HuH-7.5 (cell line): ENCODE measurements at regions not wholly inside any gene's neighbourhood (a gene's known extent, or its start where the extent isn't known, plus 50 kb on each side); places are given as distances from the start of the nearest gene placed in this dataset.
A peak's percentile ranks its signal among the peaks of the same experiment; 100 is the strongest.

ENCODE experiments used
- DNase-seq: peaks from one replicate; pipeline ENCODE4 v3.0.0; 2011; ENCODE audit warnings: low spot score

DNA sequence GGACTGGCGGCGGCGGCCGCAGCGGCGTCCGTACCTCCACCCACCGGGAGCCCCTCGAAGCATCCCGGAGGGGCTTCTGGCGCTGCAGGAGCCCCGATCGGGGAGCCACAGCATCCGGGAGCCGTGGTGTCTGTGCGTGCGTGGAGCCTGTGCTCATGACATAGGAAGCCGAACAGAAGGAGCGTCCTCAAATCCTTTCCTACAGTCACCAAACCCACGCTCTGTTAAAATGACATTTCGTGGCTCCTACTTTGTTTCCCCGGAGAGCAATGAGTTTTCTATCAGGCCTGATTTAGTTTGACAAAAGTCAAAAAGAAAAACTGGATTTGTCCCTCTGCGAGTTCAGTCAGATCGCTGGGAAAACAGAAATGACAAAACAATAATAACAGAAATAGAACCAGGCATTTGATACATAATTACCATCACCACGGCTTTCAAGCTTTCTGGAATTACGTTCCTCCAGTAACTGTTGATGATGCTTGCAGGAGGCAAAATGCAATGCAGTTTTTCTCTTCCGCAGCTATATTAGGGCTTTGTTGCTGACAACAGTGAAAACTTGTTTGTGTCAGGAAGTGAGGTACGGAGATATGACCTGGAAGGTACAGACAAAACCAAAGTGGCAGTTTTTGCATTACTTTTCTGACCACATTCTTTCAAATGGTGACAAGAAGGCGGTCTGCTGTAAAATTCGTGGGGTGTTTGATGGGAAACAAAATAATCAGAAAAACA is 219.3 kb upstream of the MKLN1 start:
- peak; percentile 18 for DNase-seq

DNA sequence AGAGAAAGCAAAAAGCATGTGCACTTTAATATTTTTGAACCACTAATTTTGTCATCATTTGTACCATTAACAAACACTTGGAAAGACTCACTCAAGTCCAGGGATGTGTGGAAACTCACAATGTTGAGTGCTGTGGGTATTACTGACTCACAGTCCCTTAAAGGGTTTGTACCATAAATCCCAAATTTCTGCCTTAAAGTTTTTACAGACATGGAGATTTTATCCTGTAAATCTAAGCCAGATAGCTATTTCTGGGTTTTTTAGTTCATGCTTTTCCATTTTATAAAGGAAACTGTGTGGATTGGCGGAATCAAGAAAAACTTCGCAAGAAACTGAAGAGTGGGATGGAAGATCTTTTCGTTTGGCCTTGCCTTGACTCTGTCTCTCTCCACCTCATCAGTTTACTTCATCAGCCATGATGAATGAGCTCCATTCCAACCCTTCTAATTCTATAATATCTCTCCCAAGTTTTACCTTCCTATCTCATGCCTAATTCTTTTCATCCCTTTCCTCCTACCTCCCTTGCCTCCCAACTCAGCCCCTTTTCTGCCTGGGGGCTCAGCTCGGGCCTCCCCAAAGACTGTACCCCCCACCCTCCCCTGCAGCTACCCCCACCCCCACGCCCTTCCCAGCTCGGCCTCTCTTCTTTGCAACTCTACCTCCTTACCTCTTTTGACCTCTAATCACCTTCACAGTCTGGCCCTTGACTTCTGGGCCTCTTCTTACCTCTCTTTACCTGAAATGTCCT is 218.5 kb upstream of the MKLN1 start:
- peak; percentile 22 for DNase-seq

DNA sequence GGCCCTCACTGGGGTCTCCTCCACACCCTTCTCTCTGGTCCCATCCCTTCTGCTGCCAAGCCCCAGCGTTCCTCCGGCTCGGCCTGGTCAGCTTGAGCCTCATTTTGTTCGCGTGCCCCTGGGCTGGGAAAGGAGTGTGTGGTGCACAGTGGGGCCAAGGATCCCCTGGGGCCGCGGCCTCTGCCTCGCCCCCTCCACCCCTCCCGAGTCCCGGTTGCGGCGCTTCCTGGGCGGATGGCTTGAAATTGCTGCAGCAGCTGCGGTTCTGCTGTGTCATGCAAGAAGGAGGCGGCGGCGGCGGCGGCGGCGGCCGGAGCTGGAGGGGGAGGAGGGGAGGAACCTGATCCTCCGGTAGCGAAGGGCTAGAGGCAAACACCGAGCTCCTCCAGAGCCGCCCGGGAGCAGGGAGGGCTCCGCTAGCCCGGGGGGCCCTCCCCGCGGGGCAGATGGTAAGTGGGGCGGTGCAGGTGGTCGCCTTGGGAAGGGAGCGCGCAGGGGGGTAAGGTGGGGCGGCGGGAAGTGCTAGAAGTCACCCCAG is 217.8 kb upstream of the MKLN1 start:
- DNase-seq, result peak; percentile 76

- peak; percentile 37 for DNase-seq
Measured at GRCh38 chr7:131110297-131111080, 217.2 kb upstream of the MKLN1 start.

DNA sequence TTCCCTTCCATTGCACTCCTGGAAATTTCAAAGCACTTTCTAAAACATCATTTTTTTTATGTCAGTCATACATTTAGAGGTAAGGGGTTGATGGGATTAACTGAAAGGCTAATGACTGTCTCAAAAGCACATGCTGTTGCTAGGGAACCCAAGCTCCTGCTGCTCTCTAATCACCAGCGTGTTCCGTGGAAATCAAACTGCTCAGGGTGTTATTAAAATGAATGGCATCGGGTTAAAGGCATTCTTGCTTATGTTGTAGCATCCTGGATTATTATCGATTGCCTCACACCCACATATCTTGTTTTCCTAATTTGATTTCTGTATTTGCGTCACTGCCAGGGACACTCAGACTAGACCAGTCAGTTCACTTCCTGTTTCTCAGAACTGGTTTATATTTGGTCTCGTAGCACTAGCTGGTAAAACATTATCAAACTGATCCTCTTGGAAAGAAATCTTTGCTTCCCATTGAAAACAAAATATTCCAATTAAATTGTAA is 216.5 kb upstream of the MKLN1 start:
- no peak for DNase-seq

DNA sequence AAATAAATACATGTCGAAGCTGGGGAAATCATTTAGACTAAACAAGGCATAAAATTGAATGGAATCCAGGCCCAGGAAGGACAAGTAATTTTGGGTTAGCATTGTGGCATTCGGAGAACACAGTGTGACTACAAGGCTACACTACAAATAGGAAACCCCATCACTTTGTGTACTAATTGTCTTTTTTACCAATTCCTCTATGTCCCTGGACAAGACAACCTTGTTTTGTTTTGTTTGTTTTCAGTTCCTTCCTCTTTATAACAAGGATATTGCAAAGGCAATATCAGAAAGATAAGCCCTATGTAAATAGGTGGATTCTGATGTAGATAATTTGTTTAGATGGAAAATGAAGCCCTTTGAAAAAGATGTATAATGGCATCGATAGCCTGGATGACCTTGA is 215.9 kb upstream of the MKLN1 start:
- DNase-seq, result no peak

DNA sequence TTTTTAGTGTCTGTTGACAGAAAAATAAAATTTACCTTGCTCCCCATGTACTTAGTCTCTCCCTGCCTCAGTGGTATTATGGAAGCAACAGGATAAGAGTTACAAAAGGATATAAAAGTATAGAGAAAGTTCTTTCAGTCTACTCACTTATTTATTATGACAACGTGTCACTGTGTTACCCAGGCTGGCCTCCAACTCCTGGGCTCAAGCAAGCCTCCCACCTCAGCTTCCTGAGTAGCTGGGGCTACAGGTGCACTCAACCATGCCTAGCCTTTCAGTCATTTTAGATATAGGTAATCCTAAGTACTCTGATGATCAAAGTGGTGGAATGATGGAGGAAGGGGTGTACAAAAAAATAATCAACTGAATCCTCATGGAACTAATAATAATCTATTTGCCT is 215.2 kb upstream of the MKLN1 start:
- DNase-seq, result no peak

GRCh38 chr7:131115340-131115739 is 212.3 kb upstream of the MKLN1 start:
- DNase-seq, result no peak

- DNase-seq, result no peak
Measured at GRCh38 chr7:131117439-131117838, 210.2 kb upstream of the MKLN1 start.

GRCh38 chr7:131119381-131119780 is 208.3 kb upstream of the MKLN1 start:
- no peak for DNase-seq

DNA sequence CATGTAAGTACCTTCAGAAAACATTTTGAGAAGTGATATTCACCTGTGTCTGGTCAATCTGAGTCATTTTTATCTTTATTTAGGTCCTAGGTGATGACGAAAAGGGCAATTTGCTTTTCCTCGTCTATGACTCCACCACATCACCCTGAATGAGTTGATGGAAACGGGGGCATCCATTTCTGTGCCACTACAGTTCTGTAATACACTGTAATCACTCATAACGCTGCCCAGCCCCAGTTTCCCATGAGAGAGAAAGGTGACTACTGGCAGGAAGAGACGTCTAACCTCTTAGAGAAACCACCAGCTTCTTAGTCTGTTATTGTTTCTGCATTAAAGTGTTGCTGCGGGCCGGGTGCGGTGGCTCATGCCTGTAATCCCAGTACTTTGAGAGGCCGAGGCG is 205.3 kb upstream of the MKLN1 start:
- no peak for DNase-seq

- DNase-seq, result no peak
Measured at GRCh38 chr7:131124001-131124629, 203.6 kb upstream of the MKLN1 start.

DNA sequence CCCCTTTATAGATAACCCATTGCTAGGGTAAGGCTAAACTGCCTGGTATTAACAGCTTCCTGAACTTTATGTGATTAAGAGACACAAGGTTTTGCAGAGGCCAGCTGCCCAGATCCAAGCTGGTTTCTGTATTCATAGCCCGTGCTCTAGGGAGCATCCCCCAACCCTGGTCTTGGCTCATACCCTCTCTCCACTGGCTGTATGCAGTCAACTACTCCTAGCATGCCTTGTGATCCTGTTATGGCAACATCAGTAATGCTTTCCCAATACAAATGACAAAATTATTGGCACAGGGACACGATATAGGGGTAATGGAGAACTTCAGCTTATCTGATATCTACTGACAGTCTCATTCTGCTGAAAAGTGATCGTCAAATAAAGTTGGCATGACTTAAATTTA is 202.8 kb upstream of the MKLN1 start:
- DNase-seq, result no peak

DNA sequence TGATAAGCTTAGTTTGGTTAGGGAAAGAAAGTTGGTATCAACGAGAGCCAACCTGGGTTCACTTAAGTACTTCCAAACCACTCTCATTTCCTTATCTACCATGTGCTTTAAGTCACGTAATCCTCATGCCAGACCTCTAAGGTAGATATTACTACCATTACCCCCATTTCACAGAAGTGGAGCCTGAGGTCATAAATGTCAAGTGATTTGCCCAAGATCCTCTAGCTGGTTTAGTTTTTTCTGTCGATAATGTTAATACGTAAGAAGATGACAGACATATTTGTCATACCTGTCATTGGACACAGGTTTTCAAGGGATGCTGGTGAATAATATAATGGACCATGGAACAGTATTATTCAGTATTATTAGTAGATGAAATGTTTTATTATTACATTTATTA is 197.4 kb upstream of the MKLN1 start:
- DNase-seq, result no peak

- no peak for DNase-seq
Measured at GRCh38 chr7:131131012-131131745, 196.5 kb upstream of the MKLN1 start.

- no peak for DNase-seq
Measured at GRCh38 chr7:131131746-131132431, 195.8 kb upstream of the MKLN1 start.

DNA sequence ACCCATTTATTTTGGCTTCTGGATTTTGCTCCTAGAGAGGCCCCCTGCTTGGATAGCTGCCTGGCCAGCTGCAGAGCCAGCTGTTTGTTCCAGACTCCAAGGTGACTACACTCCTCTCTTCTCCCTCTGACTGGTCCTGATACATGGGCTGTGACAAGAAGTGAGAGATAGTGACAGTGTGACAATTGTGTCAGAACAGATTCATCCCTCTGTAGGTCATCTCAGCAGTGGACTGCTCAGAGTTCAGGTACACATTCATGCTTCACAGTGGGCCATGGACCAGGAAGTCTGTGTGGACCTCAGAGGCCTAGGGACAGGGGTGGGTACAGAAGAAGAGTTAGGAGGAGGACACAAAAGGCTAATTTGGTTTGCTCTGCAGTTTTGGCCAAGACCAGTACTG is 188.2 kb upstream of the MKLN1 start:
- DNase-seq, result no peak

DNA sequence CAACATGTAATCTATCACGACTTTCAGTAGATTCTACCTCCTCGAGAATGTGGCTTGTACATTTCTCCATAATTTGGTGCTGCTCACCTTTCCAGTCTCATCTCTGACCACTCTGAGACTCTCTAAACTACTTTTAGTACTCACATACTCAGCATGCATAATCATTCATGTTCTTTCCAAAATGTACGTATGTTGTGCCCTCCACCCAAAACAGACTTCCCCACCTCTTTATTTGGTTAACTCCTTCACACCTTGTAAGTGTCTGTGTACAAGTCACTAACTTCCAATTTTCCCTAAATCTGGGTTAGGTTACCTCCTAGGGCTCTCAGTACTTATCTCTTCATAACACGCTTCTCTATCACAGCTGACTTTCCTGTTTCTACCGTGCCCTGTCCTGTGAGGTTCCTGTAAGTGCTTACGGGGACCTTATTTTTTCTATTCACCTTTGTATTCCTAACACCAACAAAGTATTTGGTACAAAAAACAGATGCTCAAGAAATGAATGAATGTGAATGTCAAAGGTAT is 186.2 kb upstream of the MKLN1 start:
- no peak for DNase-seq

DNA sequence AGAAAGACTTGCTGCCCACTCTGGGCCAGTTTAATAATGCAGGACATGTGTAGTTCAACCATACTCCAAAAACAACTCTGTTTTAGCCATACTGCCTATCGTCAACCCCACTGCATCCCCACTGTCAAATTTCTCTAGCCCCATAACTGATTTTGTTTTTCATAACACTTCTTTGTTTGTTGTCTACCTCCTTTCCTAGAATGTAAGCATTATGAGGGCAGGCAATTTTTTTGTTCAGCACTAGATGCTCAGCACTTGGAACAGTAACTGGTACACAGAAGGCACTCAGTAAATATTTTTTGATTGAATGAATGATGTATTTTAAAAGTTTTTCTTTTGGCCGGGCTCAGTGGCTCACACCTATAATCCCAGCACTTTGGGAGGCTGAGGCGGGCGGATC is 183.8 kb upstream of the MKLN1 start:
- DNase-seq, result no peak

GRCh38 chr7:131145026-131145425 is 182.7 kb upstream of the MKLN1 start:
- no peak for DNase-seq
